Endothelial cell of umbilical vein (primary cell): ENCODE measurements at regions not wholly inside any gene's neighbourhood (a gene's known extent, or its start where the extent isn't known, plus 50 kb on each side); places are given as distances from the start of the nearest gene placed in this dataset.

Source experiments
- BruUV-seq: library from RNA; stranded (reverse); fragments of 400-500 nt; replicated peaks from 2 replicates; lab custom pipeline; 2021; lab: Mats Ljungman, UMichigan
- CTCF ChIA-PET: fragments of 300-600, 350-600 bp; sonication (Branson Sonifier 250); formaldehyde crosslinking; loops from one replicate; lab custom pipeline; 2021; ENCODE audit warnings: antibody characterized with exemption, inconsistent platforms; lab: Charles Lee
- POLR2A ChIA-PET: fragments of 300-600, 350-600 bp; sonication (Branson Sonifier 250); formaldehyde crosslinking; loops from one replicate; lab custom pipeline; 2021; ENCODE audit warnings: antibody characterized with exemption, inconsistent platforms; lab: Charles Lee
- DNase-seq: peaks from one replicate; pipeline ENCODE4 v3.0.0-alpha.2; 2011; ENCODE audit warnings: low read depth, low spot score
- FAIRE-seq: peaks from 2 replicates; lab custom pipeline; 2011; peaks lifted over from hg19 to GRCh38; lab: Jason Lieb, UNC
- H2AFZ ChIP-seq: 2 replicates; pipeline ENCODE4 v1.6.0; 2012; ENCODE audit warnings: low read depth, low read length, control low read depth, inconsistent platforms
- H3K27ac ChIP-seq: 2 replicates; pipeline ENCODE4 v1.5.1; 2011; ENCODE audit warnings: low read depth, mild to moderate bottlenecking, control low read depth, low read length, moderate library complexity; ENCODE audit not compliant: insufficient read depth
- H3K27me3 ChIP-seq, 2 experiments: 2 replicates each; pipeline versions ENCODE4 v1.6.0 to v1.6.1; 2011; ENCODE audit warnings: low read length in 2 of 2, mixed read lengths in 1 of 2; ENCODE audit not compliant: control insufficient read depth in 2 of 2, insufficient read depth in 2 of 2
- H3K36me3 ChIP-seq, 2 experiments: 2 replicates in 1 of 2; 3 replicates in 1 of 2; pipeline ENCODE4 v1.5.1; 2011; ENCODE audit warnings: low read length in 2 of 2, mild to moderate bottlenecking in 1 of 2, moderate library complexity in 1 of 2; ENCODE audit not compliant: control insufficient read depth in 2 of 2, insufficient read depth in 2 of 2; ENCODE audit errors: extremely low read depth in 1 of 2
- H3K4me1 ChIP-seq: 3 replicates; pipeline ENCODE4 v1.5.1; 2011; ENCODE audit warnings: mild to moderate bottlenecking, low read length; ENCODE audit not compliant: control insufficient read depth, insufficient read depth; ENCODE audit errors: extremely low read depth
- H3K4me2 ChIP-seq: 2 replicates; pipeline ENCODE4 v1.6.1; 2011; ENCODE audit warnings: low read length, control low read depth, mixed read lengths; ENCODE audit not compliant: insufficient read depth
- H3K4me3 ChIP-seq, 3 experiments: fragments of 200-600 bp in 1 of 3; sonication (generic), shearing (Covaris generic) in 1 of 3; replicated peaks in 1 of 3; 2 replicates each; pipeline ENCODE4 v1.5.1; 2011 to 2016; ENCODE audit warnings: control low read depth in 3 of 3, low read length in 3 of 3, mild to moderate bottlenecking in 2 of 3, inconsistent platforms in 1 of 3, low read depth in 1 of 3, moderate library complexity in 1 of 3; ENCODE audit not compliant: insufficient read depth in 1 of 3
- H3K79me2 ChIP-seq: 2 replicates; pipeline ENCODE4 v1.6.0; 2012; ENCODE audit warnings: low read length, inconsistent platforms; ENCODE audit not compliant: control insufficient read depth, insufficient read depth
- H3K9ac ChIP-seq: replicated peaks from 2 replicates; pipeline ENCODE3; 2011; ENCODE audit warnings: low read length, control low read depth; ENCODE audit not compliant: insufficient read depth; ENCODE audit errors: extremely low read depth
- H3K9me1 ChIP-seq: replicated peaks from 3 replicates; pipeline ENCODE4 v1.6.0; 2011; ENCODE audit warnings: mild to moderate bottlenecking, low read length; ENCODE audit not compliant: control insufficient read depth, insufficient read depth; ENCODE audit errors: extremely low read depth
- H3K9me3 ChIP-seq: replicated peaks from 2 replicates; pipeline ENCODE4 v1.5.1; 2012; ENCODE audit warnings: low read length, inconsistent platforms; ENCODE audit not compliant: control insufficient read depth, insufficient read depth
- H4K20me1 ChIP-seq: replicated peaks from 2 replicates; pipeline ENCODE3; 2011; ENCODE audit warnings: mild to moderate bottlenecking, low read length; ENCODE audit not compliant: control insufficient read depth, insufficient read depth; ENCODE audit errors: extremely low read depth
- EZH2 ChIP-seq: IDR thresholded peaks from 2 replicates; pipeline ENCODE4 v1.6.1; 2012; ENCODE audit warnings: borderline replicate concordance, low read depth, mild to moderate bottlenecking, moderate library complexity, low read length, inconsistent platforms; ENCODE audit not compliant: severe bottlenecking
- FOS ChIP-seq: IDR thresholded peaks from 2 replicates; pipeline ENCODE4 v1.6.1; 2011; ENCODE audit warnings: mild to moderate bottlenecking, low read length, moderate library complexity, borderline replicate concordance; ENCODE audit not compliant: insufficient read depth
- GATA2 ChIP-seq: IDR thresholded peaks from 2 replicates; pipeline ENCODE4 v1.7.0; 2011; ENCODE audit warnings: low read depth, mild to moderate bottlenecking, moderate library complexity, mixed read lengths, low read length; ENCODE audit not compliant: insufficient read length, insufficient read depth
- JUN ChIP-seq: IDR thresholded peaks from 2 replicates; pipeline ENCODE4 v1.6.1; 2011; ENCODE audit warnings: borderline replicate concordance, low read depth; ENCODE audit not compliant: insufficient read length, insufficient read depth
- MYC ChIP-seq: IDR thresholded peaks from one replicate; pipeline ENCODE4 v1.6.1; 2011; ENCODE audit warnings: mild to moderate bottlenecking, low read depth, low read length
- POLR2A ChIP-seq: IDR thresholded peaks from 2 replicates; pipeline ENCODE4 v1.6.1; 2012; ENCODE audit warnings: low read depth, mild to moderate bottlenecking, control low read depth, low read length
- POLR2AphosphoS5 ChIP-seq: IDR thresholded peaks from 2 replicates; pipeline ENCODE4 v1.6.1; 2012; ENCODE audit warnings: low read depth, mild to moderate bottlenecking, control low read depth, low read length, moderate library complexity; ENCODE audit not compliant: insufficient read depth
- dilution Hi-C: fragments of 300-500 bp; cut with MboI; formaldehyde crosslinking; loops from one replicate; pipeline ENCODE4 v1.15.0; 2019; ENCODE audit warnings: low sequenced_read_pairs; ENCODE audit not compliant: extremely low pct_ligation_motif_present
- intact Hi-C: fragments of 100-400 bp; cut with micrococcal nuclease; formaldehyde crosslinking; loops from one replicate; pipeline ENCODE4 v1.10.0; 2022
- TF ChIP-seq, protein P1 (sequence below): IDR thresholded peaks from 2 replicates; pipeline ENCODE4 v1.6.1; 2011; ENCODE audit not compliant: insufficient read depth, insufficient read length
- TF ChIP-seq, protein P2 (sequence below), 2 donors: IDR thresholded peaks; 1 replicate in 1 of 2; 2 replicates in 1 of 2; pipeline ENCODE4 v1.5.1; 2011; ENCODE audit warnings: low read length in 2 of 2, mild to moderate bottlenecking in 2 of 2, moderate library complexity in 2 of 2, control low read depth in 1 of 2, inconsistent platforms in 1 of 2, low read depth in 1 of 2; ENCODE audit not compliant: insufficient read depth in 1 of 2; ENCODE audit errors: extremely low read depth in 1 of 2

GRCh38 chr4:37538931-37539330 is 147.2 kb downstream of the RELL1 start:
- FAIRE-seq: no peak
- Histone ChIP-seq H4K20me1 (no peaks in the 10 kb centered on the region), H3K36me3 (no peaks in the 10 kb centered on the region), H3K27me3 (no peaks in the 10 kb centered on the region), H3K9me1 (no peaks in the 10 kb centered on the region), H3K79me2 (no peaks in the 10 kb centered on the region), H2AFZ (no peak overlapping the region), H3K4me1 (no peaks in the 10 kb centered on the region), H3K9ac (no peak overlapping the region), H3K27ac (no peak overlapping the region), H3K4me2 (no peak overlapping the region), H3K4me3 (no peak overlapping the region), H3K9me3 (no peaks in the 10 kb centered on the region)
- ChIA-PET CTCF (no interaction called here), POLR2A (no interaction called here)
- TF ChIP-seq POLR2AphosphoS5: no peak
- TF ChIP-seq, protein P1, sequence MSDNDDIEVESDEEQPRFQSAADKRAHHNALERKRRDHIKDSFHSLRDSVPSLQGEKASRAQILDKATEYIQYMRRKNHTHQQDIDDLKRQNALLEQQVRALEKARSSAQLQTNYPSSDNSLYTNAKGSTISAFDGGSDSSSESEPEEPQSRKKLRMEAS: no peak
- BruUV-seq: no TSS peak
- dilution Hi-C loops (no loop called here), intact Hi-C loops (no loop called here)
- DNase-seq: no peak

GRCh38 chr4:37537484-37537883 is 148.7 kb downstream of the RELL1 start:
- Histone ChIP-seq H3K9me1 (no peaks in the 10 kb centered on the region), H3K79me2 (no peaks in the 10 kb centered on the region), H3K9ac (no peak overlapping the region), H3K4me1 (no peaks in the 10 kb centered on the region), H2AFZ (no peak overlapping the region), H3K36me3 (no peaks in the 10 kb centered on the region), H3K27me3 (no peaks in the 10 kb centered on the region), H3K9me3 (no peaks in the 10 kb centered on the region), H3K4me3 (no peak overlapping the region), H3K4me2 (no peak overlapping the region), H3K27ac (no peak overlapping the region), H4K20me1 (no peaks in the 10 kb centered on the region)
- DNase-seq (no peak), FAIRE-seq (peak; percentile 64)
- dilution Hi-C loops: no loop called here
- ChIA-PET CTCF (interaction anchor here (1.0 kb wide), 1 partner anchor 12 kb away, joined by 3 read pairs; no protein-coding TSS in a partner anchor), POLR2A (no interaction called here)
- intact Hi-C loops: no loop called here
- TF ChIP-seq FOS (no peak), GATA2 (no peak), EZH2 (no peak), POLR2AphosphoS5 (no peak), MYC (no peak), POLR2A (no peak), JUN (no peak)
- TF ChIP-seq, protein P2, sequence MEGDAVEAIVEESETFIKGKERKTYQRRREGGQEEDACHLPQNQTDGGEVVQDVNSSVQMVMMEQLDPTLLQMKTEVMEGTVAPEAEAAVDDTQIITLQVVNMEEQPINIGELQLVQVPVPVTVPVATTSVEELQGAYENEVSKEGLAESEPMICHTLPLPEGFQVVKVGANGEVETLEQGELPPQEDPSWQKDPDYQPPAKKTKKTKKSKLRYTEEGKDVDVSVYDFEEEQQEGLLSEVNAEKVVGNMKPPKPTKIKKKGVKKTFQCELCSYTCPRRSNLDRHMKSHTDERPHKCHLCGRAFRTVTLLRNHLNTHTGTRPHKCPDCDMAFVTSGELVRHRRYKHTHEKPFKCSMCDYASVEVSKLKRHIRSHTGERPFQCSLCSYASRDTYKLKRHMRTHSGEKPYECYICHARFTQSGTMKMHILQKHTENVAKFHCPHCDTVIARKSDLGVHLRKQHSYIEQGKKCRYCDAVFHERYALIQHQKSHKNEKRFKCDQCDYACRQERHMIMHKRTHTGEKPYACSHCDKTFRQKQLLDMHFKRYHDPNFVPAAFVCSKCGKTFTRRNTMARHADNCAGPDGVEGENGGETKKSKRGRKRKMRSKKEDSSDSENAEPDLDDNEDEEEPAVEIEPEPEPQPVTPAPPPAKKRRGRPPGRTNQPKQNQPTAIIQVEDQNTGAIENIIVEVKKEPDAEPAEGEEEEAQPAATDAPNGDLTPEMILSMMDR (IDR thresholded peaks at IDR 0.05; ENCODE audit: extremely low read depth in 1 of 2, insufficient read depth in 1 of 2, low read depth in 1 of 2, low read length in 2 of 2): no peak
- TF ChIP-seq, protein P1: no peak
- no TSS peak for BruUV-seq
